ENCODE measurements at regions not wholly inside any gene's neighbourhood (a gene's known extent, or its start where the extent isn't known, plus 50 kb on each side); places are given as distances from the start of the nearest gene placed in this dataset.

GRCh38 chr16:24445216-24445615 lies 94.2 kb upstream of the RBBP6 start:
- TF ChIP-seq, protein P1, sequence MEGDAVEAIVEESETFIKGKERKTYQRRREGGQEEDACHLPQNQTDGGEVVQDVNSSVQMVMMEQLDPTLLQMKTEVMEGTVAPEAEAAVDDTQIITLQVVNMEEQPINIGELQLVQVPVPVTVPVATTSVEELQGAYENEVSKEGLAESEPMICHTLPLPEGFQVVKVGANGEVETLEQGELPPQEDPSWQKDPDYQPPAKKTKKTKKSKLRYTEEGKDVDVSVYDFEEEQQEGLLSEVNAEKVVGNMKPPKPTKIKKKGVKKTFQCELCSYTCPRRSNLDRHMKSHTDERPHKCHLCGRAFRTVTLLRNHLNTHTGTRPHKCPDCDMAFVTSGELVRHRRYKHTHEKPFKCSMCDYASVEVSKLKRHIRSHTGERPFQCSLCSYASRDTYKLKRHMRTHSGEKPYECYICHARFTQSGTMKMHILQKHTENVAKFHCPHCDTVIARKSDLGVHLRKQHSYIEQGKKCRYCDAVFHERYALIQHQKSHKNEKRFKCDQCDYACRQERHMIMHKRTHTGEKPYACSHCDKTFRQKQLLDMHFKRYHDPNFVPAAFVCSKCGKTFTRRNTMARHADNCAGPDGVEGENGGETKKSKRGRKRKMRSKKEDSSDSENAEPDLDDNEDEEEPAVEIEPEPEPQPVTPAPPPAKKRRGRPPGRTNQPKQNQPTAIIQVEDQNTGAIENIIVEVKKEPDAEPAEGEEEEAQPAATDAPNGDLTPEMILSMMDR (IDR thresholded peaks at IDR 0.05): no peak
- no peak for TF ChIP-seq POLR2A (IDR thresholded peaks at IDR 0.05)
